ENCODE measurements at regions not wholly inside any gene's neighbourhood (a gene's known extent, or its start where the extent isn't known, plus 50 kb on each side); places are given as distances from the start of the nearest gene placed in this dataset.

DNA sequence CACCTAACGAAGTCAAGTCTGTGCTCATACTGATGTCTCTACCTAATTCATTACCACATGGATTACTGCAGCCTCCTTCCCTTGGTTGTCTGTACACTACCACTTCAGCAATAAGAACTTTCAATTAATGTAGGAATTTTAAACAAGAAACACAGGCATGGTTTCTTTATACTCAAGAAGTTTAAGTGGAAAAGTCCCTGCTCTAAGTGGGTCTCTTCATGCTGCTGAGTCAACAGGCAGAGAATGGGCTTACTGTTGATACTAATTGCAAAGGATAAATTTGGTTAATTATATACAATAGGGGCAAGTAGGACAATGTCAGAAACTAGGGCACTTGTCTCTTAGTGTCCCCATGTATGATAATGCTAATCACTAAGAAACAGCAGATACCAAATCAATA, 392.6 kb downstream of the DSEL start:
- DNase-seq = no peak

DNA sequence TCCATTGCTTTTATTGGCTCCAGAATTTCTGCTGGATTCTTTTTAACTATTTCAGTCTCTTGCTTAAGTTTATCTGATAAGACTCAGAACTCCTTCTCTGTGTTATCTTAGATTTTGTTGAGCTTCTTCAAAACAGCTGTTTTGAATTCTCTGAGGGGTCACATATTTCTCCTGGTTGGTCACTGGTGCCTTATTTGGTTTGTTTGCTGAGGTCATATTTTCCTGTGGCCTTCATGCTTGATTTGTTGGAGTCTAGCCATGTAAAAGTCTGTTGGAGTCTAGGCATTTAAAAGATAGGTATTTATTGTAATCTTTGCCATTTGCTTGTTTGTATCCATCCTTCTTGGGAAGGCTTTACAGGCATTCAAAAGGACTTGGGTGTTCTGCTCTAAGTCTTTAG, 398.7 kb downstream of the DSEL start:
- DNase-seq = no peak
- no peak for ATAC-seq
- Histone ChIP-seq H3K4me3 (no peak overlapping the region), H3K4me1 (no peaks in the 10 kb centered on the region), H3K9me3 (peaks cover 0 to 7% (median 0%) of the 10 kb centered on the region in 11 donors), H3K27ac (no peak overlapping the region), H3K36me3 (no peaks in the 10 kb centered on the region), H3K27me3 (no peaks in the 10 kb centered on the region)
- intact Hi-C loops (cut with DNase I) = no loop called here
- TF ChIP-seq, protein P1, sequence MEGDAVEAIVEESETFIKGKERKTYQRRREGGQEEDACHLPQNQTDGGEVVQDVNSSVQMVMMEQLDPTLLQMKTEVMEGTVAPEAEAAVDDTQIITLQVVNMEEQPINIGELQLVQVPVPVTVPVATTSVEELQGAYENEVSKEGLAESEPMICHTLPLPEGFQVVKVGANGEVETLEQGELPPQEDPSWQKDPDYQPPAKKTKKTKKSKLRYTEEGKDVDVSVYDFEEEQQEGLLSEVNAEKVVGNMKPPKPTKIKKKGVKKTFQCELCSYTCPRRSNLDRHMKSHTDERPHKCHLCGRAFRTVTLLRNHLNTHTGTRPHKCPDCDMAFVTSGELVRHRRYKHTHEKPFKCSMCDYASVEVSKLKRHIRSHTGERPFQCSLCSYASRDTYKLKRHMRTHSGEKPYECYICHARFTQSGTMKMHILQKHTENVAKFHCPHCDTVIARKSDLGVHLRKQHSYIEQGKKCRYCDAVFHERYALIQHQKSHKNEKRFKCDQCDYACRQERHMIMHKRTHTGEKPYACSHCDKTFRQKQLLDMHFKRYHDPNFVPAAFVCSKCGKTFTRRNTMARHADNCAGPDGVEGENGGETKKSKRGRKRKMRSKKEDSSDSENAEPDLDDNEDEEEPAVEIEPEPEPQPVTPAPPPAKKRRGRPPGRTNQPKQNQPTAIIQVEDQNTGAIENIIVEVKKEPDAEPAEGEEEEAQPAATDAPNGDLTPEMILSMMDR (IDR thresholded peaks at IDR 0.05) = no peak

More for the DNA sequence above, 392.6 kb downstream of the DSEL start:
- Histone ChIP-seq H3K27ac (no peak overlapping the region), H3K9me3 (peaks cover 0 to 2% (median 0%) of the 10 kb centered on the region in 11 donors), H3K36me3 (no peaks in the 10 kb centered on the region), H3K27me3 (no peaks in the 10 kb centered on the region), H3K4me3 (no peak overlapping the region), H3K4me1 (no peaks in the 10 kb centered on the region)
- ATAC-seq = no peak
- WGBS, 2 donors = 79 to 96% methylated on average over 1 of the region's 1 CpG
- TF ChIP-seq, protein P1 (IDR thresholded peaks at IDR 0.05) = no peak
- intact Hi-C loops (cut with DNase I) = no loop called here

DNA sequence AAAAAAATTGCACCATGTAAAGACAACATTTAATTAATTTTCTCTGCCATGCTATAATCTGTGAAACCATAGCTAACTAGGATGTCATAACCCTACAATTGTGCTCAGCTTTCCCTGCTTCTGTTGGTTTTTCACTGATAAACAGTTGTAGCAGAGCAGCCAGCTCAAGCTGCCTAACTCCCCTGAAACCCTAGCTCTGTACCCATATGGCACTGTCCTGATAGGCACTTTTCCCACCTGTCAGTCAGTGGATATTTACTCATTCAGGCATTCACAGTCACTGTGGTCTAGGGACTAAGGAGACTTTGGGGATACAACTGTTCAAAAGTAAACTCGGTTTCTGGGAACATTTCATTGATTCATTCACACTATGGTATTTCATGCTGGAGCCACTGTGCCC, 407.0 kb downstream of the DSEL start:
- H3K27ac ChIP-seq = no peak overlapping the region
- no peaks in the 10 kb centered on the region for H3K36me3 ChIP-seq
- no peak overlapping the region for H3K4me3 ChIP-seq
- no peaks in the 10 kb centered on the region for H3K4me1 ChIP-seq
- no peak for DNase-seq
- intact Hi-C loops (cut with DNase I) = loop anchor here in 3 of 10 donors (10.0 kb wide), 1 partner anchor 85 kb away; no protein-coding TSS in a partner anchor
- H3K9me3 ChIP-seq = peaks cover 0 to 6% (median 0%) of the 10 kb centered on the region in 11 donors
- 77 to 90% methylated on average over 1 of the region's 1 CpG for WGBS, 2 donors
- H3K27me3 ChIP-seq = no peaks in the 10 kb centered on the region
- ATAC-seq = no peak
- TF ChIP-seq, protein P1 (IDR thresholded peaks at IDR 0.05) = no peak

DNA sequence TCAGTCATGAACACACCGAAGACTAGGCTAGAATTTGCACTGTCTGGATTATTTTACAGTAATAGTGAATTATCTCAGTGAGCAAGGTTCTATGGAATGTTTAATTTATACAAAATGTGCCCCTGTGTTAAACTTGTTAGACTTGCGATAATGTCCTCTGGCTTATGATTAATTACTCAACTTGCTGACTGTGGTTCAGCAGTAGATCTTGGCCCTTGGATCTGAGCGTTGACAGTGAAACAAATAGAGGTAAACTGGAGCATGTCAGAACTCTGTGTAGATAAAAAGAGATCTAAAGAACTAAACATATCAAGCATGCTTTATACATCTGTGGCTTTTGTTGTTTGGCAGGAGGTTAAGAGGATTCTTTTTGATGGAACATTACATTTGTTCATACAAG, 407.6 kb downstream of the DSEL start:
- no peaks in the 10 kb centered on the region for H3K36me3 ChIP-seq
- 69 to 80% methylated on average over 3 of the region's 3 CpGs for WGBS, 2 donors
- DNase-seq (no peak), ATAC-seq (no peak)
- H3K27me3 ChIP-seq = no peaks in the 10 kb centered on the region
- intact Hi-C loops (cut with DNase I) = loop anchor here in 3 of 10 donors (10.0 kb wide), 1 partner anchor 86 kb away; no protein-coding TSS in a partner anchor
- no peak overlapping the region for H3K4me3 ChIP-seq
- no peaks in the 10 kb centered on the region for H3K4me1 ChIP-seq
- H3K9me3 ChIP-seq = no peaks in the 10 kb centered on the region
- TF ChIP-seq, protein P1 (IDR thresholded peaks at IDR 0.05) = no peak
- H3K27ac ChIP-seq = no peak overlapping the region

Measured in heart right ventricle (tissue), 16 donors.